NCI-H446 treated with DMSO at 0.1 percent for 48 hours (cell line): ENCODE measurements at regions not wholly inside any gene's neighbourhood (a gene's known extent, or its start where the extent isn't known, plus 50 kb on each side); places are given as distances from the start of the nearest gene placed in this dataset.

Experiments
- DNase-seq: peaks from one replicate; lab custom pipeline; 2025; lab: John Stamatoyannopoulos, UW

DNA sequence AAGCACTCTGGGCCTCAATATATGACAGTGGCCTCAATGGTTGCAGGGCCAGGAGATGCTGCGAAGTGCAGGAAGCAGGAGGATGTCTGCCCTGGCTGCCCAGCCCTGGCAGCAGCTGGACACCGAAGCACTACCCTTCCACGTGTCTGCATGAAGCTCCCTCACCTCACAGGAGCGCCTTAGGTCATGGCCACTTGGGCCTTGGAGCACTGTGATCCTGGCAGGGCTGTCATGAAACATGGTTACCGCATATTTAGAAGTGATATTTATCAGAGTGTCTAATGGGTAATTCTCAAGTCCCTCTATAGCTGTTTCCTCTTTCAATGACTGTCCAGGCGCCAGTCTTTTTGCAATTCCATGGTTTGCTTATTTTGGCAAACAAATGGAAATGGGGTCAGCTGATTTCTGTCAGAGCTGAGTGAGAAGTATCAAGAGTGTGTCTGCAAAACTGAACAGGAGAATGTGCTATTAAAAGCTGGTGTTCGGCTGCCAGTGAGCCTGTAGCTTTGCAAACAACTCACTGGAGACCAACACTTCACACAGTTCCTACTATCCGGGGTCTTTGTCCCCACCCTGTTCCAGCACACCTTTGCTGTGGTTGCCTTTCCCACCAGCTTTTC lies 285.9 kb downstream of the KIF4B start:
- DNase-seq = no peak

DNA sequence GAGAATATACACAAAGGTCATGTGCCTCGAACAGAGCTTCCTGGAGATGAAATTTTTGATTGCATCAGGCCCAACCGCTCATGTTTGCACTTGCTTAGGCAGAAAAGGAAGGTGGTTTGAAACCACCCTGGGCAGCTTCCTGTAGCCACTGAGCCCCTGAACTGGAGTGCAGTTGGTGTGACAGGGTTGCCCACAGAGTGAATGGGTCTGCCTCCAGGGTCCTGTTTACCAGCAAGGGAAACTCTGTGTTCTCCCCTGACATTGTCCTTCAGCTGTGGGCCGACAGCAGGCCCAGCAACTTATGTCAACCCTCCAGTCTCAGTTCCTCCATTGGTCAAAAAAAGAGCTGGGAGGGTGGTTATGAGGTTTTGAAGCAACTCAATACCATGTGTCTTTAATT lies 289.6 kb downstream of the KIF4B start:
- no peak for DNase-seq

DNA sequence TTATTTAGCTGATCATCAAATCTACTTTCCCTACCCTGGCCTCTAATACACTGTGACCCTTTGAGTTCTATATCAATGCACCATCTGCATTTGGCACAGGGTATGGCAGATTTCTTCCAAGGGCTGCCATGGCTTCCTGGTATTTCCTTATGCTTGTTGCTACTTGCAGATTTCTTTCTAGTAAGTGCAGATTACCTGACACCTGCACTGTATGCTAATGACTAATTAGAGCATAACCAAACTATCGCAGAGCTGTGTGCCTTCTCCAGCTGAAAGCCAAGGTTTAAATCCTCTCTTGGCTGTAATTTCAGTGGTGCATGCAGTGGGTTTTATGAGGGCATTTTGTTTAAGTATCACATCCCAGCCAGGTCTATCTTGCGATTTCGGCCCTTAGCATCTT lies 293.7 kb downstream of the KIF4B start:
- DNase-seq = no peak

DNA sequence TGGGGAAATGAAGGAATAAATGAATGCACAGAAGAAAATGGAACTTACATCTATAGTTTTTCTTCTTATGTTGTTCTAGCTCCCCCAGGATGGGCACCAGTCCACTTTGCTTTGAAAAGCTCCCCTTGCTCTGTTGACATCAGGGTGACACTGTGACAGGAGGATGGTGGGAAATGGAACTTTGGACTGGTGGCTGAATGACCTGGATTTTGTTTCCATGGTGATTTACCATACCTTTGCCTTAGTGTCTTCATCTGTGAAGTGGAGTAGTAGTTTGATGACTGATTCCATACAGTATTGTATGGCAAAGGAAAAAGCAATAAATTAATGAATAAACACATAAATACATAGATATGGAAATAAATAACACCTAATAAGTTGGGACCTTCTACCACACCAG lies 294.7 kb downstream of the KIF4B start:
- DNase-seq = no peak

DNA sequence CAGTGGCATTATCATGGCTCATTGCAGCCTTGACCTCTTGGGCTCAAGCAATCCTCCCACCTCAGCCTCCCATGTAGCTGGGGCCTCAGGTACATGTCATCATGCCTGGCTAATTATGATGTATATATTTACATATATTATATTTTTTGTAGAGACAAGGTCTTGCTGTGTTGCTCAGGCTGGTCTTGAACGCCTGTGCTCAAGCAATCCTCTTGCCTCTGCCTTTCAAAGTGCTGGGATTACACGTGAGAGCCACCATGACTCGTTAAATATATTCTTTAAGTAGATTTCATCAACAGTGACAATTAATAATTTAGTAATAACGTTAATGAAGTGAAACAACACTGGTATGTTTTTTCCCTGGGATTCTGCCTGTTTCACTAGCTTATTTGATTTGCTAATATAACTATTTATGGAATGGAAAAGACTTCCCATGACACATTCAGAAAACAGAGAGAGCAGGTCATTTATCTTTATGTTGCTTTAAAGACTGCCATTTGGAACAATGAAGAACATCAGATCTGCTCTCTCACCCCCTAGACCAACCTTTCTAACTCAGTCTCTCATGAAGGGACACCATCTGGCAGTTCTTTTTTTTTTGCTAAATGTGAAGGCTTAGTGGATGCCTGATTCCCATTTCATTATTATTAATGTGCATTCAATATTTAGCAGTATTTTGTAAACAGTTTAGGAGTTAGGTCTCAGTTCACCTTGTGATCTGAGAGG lies 295.6 kb downstream of the KIF4B start:
- DNase-seq = no peak

DNA sequence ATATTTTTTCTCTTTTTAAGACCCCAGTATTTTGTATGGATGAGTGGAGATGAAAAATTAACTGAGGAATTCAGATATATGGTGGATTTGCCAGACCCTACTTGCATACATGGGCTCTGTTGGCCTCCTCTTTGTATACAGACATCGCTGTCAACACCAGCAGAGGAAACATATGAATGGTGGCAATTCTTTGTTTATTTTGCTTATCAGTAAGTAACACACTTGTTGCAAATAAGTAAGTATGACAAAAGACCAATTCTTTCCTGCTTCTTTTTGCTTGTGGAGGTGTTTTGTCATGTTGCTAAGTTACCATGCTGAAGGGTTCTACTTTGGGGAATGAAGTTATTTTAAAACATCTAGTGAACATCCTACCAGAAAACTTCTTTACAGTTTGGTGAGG lies 298.2 kb downstream of the KIF4B start:
- no peak for DNase-seq

DNA sequence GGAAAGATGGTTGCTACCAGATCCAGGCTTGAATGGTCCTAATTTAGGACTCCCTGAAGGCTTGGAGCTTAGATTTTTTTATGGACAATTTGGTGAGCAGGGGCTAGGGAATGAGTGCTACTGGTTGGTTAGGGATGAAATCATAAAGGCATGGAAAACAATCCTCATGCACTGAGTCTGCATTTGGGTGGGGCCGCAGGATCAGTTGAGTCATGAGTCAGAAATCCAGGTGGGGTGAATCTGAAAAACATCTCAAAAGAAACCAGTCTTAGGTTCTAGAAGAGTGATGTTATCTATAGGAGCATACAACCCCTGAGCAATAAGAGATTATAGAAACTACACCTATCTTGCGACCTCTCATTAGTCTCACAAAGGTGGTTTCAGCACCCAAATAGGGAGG lies 300.0 kb downstream of the KIF4B start:
- DNase-seq = no peak

DNA sequence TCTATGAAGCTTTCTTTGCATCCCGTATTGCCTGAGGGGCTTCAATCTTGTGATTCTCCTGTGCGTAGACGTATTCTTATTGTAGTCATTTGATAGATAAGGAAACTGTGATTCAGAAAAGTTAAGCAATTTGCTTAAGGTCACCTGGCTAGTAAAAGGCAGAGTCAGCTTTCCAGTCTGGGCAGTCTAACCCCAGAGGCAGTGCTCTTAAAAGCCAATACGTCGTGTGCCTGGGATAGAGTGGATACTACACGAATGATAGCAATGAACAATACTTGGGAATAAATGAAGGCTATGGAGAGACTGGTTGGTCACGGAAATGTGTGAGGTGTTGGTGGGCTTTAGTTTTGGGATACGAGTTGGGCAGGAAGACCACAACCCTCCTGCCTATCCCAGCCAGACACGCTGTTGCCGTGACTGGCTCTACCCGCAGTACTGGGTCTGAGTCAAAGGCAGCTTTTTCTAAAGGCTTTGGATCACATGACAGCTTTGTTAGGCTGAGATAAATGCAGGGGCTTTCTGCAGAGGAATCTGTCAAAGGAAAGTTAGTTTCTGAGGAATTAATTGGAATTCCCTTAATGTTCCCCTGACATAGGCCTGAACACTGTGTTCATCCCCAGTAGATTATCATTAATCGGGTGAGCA lies 302.6 kb downstream of the KIF4B start:
- DNase-seq = no peak

DNA sequence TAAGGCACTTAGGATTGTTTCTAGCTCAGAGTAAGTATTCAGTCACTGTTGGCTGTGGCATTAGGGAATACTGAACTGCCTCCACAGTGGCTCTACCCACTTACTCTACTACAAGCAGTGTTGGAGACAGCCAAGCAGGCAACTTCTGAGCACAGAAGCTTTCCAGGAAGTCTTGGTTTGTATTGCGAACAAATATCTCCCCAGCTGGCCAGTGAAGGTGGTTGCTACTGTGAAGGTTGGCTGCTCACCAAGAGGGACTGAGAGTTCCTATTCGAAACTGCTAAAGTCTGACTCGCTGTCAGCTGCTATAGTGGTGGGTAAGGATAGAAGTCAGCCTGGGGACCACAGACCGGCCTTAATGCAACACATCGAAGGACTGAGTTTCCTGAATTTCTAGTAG lies 319.1 kb downstream of the KIF4B start:
- peak; percentile 1 for DNase-seq

DNA sequence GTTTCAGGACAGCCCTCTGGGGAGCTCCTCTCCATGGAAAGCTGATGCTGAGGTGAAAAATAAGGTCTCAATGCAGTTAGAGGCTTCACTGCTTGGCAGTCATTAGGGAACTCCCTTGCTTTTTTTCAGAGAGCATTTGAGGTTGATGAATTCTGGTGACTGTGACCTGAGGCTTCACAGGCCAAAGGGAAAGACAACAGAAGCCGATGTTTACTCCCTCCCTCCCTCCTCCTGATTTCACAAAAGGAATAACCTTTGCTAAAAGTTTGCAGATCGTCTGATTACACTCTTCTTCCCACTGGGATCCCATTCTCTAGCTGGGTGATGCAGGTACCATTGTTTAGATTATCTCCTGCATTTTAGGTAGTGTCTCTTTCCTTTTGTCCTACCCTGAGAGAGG lies 329.4 kb downstream of the KIF4B start:
- no peak for DNase-seq

DNA sequence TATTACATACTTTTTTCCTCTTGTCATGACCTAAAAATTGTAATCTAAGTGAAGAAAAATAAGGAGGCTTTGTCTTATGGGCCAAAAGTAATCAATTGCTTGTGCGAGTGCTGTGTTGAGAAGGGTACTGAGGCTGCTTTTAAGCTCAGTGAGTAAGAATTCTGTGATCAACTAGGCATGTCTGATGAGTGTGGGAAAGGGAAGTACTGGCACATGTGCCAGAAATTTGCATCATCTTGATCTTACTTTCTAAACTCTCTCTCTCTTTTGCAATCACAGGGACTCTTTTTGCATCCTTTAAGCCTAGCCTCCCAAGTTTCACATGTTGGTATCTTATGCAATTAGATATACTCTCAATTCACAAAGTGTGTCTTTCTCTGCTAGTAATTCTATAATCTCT lies 329.9 kb downstream of the KIF4B start:
- DNase-seq = no peak

DNA sequence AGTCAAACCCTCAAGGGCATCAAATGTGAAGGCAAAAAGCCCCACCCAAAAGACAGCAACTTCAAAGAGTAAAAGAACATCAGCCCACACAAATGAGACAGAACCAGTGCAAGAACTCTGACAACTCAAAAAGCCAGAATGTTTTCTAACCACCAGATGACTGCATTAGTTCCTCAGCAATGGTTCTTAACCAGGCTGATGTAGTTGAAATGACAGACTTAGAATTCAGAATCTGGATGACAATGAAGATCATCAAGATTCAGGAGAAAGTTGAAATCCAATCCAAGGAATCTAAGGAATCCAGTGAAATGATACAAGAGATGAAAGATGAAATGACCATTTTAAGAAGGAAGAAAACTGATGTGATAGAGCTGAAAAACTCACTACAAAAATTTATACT lies 339.7 kb downstream of the KIF4B start:
- no peak for DNase-seq

DNA sequence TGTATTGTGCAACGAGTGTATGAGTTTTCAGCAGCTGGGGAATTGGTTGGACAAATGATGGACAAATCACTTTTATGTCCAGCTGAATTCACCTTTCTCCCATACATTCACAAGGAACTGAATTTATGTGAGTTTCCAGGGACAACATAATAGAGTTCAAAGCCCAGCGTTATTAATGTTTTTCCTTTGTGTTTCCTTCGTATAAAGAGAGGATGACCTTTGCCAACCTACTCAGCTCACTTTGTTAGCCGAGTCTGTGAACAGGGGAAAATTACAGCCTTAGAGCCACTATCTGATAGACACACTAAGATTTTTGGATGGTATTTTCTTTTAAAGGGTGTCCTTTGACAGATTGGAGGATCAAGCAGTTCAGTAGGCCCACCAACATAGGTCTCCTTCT lies 352.5 kb downstream of the KIF4B start:
- no peak for DNase-seq

DNA sequence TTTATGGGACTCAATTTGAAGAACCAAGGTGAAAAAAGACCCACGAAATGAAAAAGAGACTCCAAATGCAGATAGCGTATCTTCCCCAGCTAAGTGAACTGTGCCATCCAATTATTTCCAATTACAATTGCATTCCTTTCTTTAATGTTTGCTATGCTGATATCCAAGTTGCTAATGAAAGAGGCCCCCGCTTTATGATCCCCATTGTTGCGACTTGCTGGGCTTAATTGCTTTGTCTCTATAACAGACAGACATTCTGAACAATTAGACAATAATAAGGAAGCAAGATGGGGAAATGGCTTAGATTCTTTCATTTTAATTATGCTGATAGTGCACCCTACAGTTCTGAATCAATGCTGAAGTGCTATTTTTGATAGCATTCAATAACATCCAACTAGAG lies 354.3 kb downstream of the KIF4B start:
- DNase-seq = no peak

DNA sequence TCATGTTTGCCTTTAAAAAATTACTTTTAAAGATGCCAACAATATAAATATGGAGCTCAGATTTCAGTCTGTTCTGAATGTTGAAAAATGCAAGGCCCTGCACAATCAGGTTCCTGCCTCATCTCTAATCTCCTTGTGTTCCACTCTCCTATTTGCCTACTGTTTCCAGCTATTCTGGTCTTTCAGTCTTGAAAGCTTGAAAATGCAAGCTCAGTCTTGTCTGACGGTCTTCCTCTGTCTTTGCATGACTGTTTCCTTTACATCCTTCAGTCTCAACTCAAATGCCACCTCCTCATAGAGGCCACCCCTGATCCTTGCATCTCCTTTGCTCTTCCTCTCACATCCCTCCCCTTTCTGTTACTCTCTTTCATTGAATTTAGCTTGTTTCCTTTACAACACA lies 354.9 kb downstream of the KIF4B start:
- DNase-seq = no peak

DNA sequence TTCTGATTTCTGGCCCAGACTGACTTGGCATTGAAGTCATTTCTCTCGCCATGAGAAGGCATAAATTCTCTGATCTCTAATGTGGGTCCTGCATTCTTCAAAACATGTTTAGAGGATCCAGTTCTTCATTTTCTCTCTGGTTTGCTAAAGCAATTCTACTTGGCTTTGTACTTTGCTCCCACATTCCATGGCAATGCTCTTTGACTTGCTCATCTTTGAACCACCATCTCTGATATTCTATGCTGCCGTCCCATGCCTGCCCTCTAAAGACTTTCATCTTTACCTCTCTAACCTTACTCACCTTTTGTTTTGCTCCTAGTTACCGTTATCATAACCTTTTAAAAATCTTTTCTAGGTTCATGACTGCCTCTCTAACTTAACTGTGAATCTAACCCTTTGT lies 366.9 kb downstream of the KIF4B start:
- no peak for DNase-seq

DNA sequence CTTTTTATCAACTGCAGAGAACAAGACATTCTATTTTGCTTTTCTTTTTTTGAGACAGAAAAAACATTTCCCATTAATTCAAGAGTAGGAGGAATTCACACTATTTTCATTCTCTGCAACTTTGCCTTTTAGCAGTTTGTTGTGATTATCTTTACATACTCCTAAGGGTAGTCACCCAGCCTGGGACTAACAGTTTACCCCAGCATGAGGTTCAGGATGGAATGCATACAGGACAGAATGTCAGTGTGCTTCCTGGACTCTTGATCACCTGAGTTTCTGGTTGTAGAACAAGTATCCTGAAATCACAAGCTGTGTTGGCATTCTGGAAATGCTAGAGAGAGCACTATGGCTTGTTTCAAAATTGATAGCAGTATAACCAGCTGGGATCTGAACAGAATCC lies 368.1 kb downstream of the KIF4B start:
- DNase-seq = no peak

DNA sequence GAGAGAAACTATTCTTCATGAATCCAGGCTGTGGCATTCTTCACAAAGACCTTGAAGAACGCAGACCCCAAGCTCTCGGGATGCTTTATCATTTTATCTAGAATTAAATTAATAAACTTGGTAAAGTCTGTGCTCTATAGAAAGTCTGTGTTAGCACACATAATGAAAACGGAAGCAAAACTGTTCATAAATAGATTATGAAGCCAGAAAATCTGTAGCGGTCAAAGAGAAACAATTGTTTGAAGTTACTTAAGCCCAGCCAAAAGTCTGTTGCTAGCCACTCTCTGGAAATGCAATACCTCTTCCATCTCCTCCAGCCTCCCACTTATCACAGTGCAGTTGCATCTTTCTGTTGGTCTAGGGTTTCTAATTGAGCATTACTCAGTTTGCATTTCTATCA lies 375.9 kb downstream of the KIF4B start:
- no peak for DNase-seq

DNA sequence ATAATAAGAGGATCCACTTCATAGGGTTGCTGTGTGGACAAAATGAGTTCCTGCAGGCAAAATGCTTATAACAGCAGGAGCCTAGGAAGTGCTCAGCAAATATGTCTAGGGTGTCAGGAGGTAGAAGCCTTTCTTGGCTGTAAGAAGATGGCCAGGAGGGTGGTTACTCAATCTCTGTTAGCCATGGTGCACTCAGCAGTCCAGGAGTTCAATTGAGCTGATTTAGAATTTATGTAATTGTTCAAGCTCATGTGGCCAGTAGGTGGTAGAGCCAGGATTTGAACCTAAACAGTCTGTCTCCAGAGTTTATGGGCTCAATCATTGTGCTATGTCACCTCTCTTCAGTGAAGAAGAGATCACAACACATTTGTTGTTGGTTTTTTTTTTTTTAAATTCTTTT lies 381.2 kb downstream of the KIF4B start:
- DNase-seq = no peak

DNA sequence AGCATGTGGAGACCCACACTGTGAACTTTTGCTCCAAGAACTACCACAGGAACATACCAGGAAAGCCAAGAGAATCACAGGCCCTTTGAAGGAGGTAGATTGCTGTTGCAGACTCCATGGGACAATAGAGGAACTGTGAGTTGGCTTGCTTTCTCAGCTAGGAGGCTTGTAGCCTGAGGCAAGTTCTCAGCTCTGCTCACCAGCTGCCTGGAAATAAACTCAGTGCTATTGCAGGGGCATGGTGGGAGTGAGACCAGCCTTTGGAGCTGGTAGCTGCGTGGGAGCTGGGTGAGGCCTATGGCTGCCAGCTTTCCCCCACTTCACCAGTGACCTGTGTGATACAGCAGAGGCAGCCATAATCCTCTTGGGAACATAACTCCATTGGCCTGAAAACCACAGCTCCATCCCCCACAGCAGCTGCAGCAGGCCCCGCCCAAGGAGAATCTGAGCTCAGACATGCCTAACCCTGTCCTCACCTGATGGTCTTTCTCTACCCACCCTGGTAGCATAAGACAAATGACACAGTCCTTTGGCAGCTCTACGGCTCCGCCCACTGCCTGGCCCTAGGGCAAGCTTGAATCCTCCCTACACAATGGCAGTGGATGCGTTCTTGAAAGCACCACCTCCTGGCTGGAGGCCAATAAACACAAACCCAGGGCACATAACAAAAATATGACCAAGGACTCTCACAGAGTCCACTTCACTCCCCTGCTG lies 389.5 kb downstream of the KIF4B start:
- no peak for DNase-seq

DNA sequence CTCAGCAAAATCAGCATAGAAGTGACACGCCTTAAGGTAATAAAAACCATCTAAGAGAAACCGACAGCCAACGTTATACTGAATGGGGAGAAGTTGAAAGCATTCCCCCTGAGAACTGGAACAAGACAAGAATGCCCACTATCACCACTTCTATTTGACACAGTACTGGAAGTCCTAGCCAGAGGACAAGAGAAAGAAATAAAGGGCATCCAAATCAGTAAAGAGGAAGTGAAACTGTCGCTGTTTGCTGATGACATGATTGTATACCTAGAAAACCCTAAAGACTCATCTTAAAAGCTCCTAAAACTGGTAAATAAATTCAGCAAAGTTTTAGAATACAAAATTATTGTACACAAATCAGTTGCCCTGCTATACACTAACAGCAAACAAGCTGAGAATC lies 393.3 kb downstream of the KIF4B start:
- no peak for DNase-seq

DNA sequence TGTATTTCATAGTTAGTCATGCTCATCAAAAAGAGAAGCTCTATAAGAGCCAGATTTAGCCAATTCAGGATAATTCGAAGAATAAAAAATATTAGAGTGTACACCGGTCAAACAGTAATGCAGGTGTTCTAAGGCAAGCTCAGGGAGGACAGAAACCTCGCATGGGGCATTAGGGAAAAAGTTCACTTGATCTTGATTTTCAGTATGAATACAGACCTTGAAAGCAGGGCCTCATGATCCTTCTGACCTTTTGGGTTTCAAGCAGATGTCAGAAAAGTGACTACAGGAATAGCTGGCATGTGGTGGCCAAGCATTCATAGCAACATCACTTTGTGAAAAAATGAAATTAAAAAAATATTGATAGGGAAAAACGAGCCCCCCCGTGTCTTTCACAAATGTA lies 394.9 kb downstream of the KIF4B start:
- no peak for DNase-seq

DNA sequence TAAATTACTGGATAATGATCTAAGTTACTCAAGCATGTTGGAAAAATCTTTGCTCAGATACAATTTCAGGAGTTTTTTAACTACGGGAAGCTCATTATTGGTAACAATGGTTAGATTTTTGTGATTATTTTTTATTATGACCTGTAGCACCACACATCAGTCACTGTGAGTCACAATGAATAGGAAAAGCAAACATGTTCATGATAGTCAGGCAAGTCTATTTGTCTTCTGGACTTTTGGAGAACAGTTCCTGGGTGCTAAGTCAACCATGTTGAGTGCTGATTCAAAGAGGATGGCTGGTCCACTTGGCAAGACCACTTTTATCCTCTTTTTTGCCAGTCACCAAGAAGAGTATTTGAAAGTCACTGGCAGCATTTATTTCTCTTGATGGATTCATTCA lies 403.2 kb downstream of the KIF4B start:
- DNase-seq = peak; percentile 15
